Activated CD4-positive, alpha-beta T cell treated with anti-CD3 and anti-CD28 coated beads, Interleukin-2, amount 10 ng/mL, durations not matched to agents 7 days and 5 days (primary cell): ENCODE measurements at regions not wholly inside any gene's neighbourhood (a gene's known extent, or its start where the extent isn't known, plus 50 kb on each side); places are given as distances from the start of the nearest gene placed in this dataset.

ENCODE experiments used
- CTCF ChIA-PET: fragments of 350-600 bp; sonication (Branson Sonifier 250); formaldehyde crosslinking; loops from one replicate; lab custom pipeline; 2021; ENCODE audit warnings: antibody characterized with exemption; lab: Charles Lee
- POLR2A ChIA-PET: fragments of 350-600 bp; sonication (Branson Sonifier 250); formaldehyde crosslinking; loops from one replicate; lab custom pipeline; 2021; ENCODE audit warnings: antibody characterized with exemption; lab: Charles Lee
- DNase-seq: peaks from one replicate; pipeline ENCODE4 v3.0.0-alpha.2; 2020
- H3K27ac Mint-ChIP-seq: one replicate; pipeline ENCODE4 v1.8.0; 2021; ENCODE audit warnings: mild to moderate bottlenecking, moderate library complexity, mixed read lengths
- H3K27me3 Mint-ChIP-seq: one replicate; pipeline ENCODE4 v1.8.0; 2021; ENCODE audit warnings: mixed read lengths
- H3K36me3 Mint-ChIP-seq: one replicate; pipeline ENCODE4 v1.8.0; 2021; ENCODE audit warnings: low read depth, mixed read lengths
- H3K4me1 Mint-ChIP-seq: one replicate; pipeline ENCODE4 v1.8.0; 2021; ENCODE audit warnings: mixed read lengths
- H3K4me3 Mint-ChIP-seq: one replicate; pipeline ENCODE4 v1.8.0; 2021; ENCODE audit warnings: mild to moderate bottlenecking, moderate library complexity, mixed read lengths
- H3K9me3 Mint-ChIP-seq: one replicate; pipeline ENCODE4 v1.8.0; 2021; ENCODE audit warnings: mixed read lengths

DNA sequence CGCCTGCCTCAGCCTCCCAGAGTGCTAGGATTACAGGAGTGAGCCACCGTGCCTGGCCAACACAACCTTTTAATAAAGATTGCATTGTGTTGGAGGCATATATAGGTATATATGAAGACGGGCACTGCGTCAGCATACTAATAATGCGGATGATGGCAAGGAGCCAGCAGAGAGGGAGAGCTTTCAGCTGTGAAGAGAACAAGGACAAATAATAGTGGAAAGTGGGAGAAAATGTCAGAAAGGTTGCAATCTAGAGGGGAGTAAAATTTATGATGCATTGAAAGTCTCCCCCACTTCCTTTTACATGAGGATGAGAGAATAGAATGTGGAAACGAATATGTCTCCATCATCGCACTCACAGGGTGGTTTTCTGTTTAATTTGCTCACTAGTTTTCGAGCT lies 170.5 kb upstream of the TBL1XR1 start:
- Mint-ChIP-seq H3K36me3 (no peaks in the 10 kb centered on the region), H3K4me1 (no peaks in the 10 kb centered on the region), H3K4me3 (no peak overlapping the region), H3K9me3 (peaks cover 2% of the 10 kb centered on the region), H3K27ac (no peak overlapping the region), H3K27me3 (no peaks in the 10 kb centered on the region)
- CTCF ChIA-PET = interaction anchor here (0.6 to 1.2 kb wide), 2 partner anchors 12 to 20 kb away, joined by 3 read pairs; no protein-coding TSS in a partner anchor
- DNase-seq = no peak
- POLR2A ChIA-PET = no interaction called here

DNA sequence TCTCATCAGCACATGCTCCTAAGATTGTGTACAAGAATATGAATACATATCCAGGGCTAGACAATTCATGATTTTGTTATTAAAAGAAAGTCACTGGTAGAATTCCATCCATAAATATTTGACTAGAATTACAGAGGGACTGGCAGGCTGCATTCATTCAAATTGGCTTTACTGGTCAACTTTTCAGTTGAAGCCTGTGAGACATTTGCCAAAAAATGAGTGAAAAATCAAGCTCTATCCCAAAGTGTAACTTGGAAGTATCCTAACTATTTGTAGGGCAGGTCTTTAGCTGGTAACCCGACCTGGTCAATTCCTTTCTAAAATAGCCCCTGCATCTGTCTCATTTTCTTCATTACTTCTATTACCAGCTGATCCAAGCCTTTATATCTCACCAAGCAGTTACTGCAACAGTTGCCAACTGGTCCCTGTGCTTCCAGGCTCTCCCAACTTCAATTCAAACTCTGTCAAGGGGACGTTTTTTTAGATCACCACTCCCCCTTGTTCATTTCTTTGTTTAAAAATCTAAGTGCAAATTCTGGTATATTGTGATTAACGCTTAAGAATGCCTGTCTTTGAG lies 173.1 kb upstream of the TBL1XR1 start:
- ChIA-PET CTCF (no interaction called here), POLR2A (no interaction called here)
- no peaks in the 10 kb centered on the region for H3K27me3 Mint-ChIP-seq
- no peak overlapping the region for H3K4me3 Mint-ChIP-seq
- H3K27ac Mint-ChIP-seq = no peak overlapping the region
- H3K36me3 Mint-ChIP-seq = no peaks in the 10 kb centered on the region
- no peak for DNase-seq
- H3K4me1 Mint-ChIP-seq = no peaks in the 10 kb centered on the region
- peaks cover under 1% of the 10 kb centered on the region for H3K9me3 Mint-ChIP-seq

DNA sequence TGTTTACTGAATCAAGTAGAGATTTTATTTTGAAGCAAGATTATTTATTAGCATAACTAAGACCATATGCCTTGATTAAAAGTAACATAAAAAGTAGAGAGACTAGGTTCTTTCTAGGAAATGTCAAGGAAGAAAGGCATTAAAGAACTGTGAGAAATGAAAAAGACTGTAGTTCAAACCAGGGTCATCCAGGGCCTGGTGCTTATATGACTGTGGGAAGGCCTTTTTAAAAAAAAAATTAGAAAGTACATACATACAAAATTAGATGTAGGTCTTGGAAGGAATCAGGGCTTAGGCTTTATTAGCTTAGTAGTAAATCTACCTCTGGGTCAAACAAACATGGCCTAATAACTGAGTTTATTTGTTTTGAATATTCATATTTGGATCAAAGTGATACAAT lies 173.9 kb upstream of the TBL1XR1 start:
- H3K4me3 Mint-ChIP-seq = no peak overlapping the region
- H3K9me3 Mint-ChIP-seq = peaks cover 3% of the 10 kb centered on the region
- ChIA-PET POLR2A (no interaction called here), CTCF (interaction anchor here (0.6 kb wide), 1 partner anchor 232 kb away, joined by 3 read pairs; no protein-coding TSS in a partner anchor)
- DNase-seq = no peak
- no peaks in the 10 kb centered on the region for H3K27me3 Mint-ChIP-seq
- H3K36me3 Mint-ChIP-seq = peaks cover 3% of the 10 kb centered on the region
- H3K27ac Mint-ChIP-seq = no peak overlapping the region
- no peaks in the 10 kb centered on the region for H3K4me1 Mint-ChIP-seq

DNA sequence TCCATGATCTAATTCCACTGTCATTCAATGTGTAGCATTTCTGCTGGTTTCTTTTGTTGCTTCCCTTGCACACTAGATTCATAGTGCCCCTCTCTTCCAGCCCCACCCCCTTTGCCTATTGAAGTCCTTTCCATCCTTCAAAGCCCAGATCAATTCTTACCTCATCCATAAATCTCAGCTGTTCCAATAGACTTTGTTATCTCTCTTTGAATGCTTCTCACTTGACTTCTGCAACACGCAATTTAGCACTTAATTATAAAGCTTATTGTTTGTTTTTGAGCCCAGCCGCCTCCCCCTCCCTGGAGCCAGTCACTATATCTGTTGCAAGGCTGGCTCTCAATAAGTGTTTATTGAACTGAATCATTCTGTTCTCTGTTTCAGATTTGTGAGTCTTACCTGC lies 174.6 kb upstream of the TBL1XR1 start:
- Mint-ChIP-seq H3K27me3 (no peaks in the 10 kb centered on the region), H3K36me3 (peaks cover 3% of the 10 kb centered on the region), H3K4me3 (no peak overlapping the region), H3K9me3 (peaks cover 3% of the 10 kb centered on the region), H3K27ac (no peak overlapping the region), H3K4me1 (no peaks in the 10 kb centered on the region)
- DNase-seq = no peak
- CTCF ChIA-PET = interaction anchor here (0.6 kb wide), 1 partner anchor 232 kb away, joined by 3 read pairs; no protein-coding TSS in a partner anchor
- POLR2A ChIA-PET = no interaction called here

DNA sequence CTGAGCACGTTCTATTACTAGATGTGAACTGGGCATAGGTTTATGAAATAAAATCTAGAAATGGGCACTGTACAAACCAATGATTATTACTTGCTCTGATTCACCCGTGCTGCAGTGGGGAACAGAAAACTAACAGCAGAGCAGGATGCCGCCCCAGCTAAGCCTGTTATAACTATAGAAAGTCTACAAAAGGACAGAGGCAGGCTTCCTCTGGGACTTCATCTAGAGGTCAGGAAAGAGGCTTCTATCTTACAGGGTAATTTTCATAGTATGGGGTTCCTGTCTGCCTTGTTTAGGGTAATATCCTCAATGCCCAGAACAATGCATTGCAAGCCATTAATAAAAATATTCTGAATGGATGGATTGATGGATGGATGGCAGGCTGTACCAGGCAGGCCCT lies 177.0 kb upstream of the TBL1XR1 start:
- Mint-ChIP-seq H3K4me1 (no peaks in the 10 kb centered on the region), H3K9me3 (peaks cover 3% of the 10 kb centered on the region), H3K27ac (no peak overlapping the region), H3K4me3 (no peak overlapping the region), H3K36me3 (peaks cover 3% of the 10 kb centered on the region), H3K27me3 (no peaks in the 10 kb centered on the region)
- ChIA-PET CTCF (interaction anchor here (1.1 kb wide), 1 partner anchor 28 kb away, joined by 3 read pairs; no protein-coding TSS in a partner anchor), POLR2A (no interaction called here)
- no peak for DNase-seq

DNA sequence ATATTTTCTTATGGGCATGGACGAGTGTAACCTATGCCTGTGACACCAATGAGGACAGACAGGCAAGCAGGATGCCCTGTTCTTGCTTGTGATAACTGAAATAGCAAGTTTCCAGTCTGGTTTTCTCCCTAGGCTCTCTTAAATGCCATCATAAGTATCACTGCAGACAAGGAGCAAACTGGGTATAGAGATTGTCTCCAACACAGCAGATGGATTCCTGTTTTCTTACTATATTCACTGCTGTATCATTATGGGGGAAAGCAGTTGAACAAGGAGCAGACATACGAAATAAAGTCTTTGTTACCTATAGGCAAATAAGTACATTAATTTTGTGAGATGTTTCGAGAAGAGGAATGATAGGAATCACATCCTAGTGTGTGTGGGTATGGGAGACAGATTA lies 178.0 kb upstream of the TBL1XR1 start:
- CTCF ChIA-PET = interaction anchor here (0.6 to 1.1 kb wide), 3 partner anchors 29 to 567 kb away, joined by 3 to 5 read pairs (median 3); no protein-coding TSS in a partner anchor
- Mint-ChIP-seq H3K4me1 (no peaks in the 10 kb centered on the region), H3K27me3 (no peaks in the 10 kb centered on the region), H3K36me3 (peaks cover 5% of the 10 kb centered on the region), H3K27ac (no peak overlapping the region), H3K4me3 (no peak overlapping the region), H3K9me3 (peaks cover 5% of the 10 kb centered on the region)
- POLR2A ChIA-PET = no interaction called here
- DNase-seq = no peak

DNA sequence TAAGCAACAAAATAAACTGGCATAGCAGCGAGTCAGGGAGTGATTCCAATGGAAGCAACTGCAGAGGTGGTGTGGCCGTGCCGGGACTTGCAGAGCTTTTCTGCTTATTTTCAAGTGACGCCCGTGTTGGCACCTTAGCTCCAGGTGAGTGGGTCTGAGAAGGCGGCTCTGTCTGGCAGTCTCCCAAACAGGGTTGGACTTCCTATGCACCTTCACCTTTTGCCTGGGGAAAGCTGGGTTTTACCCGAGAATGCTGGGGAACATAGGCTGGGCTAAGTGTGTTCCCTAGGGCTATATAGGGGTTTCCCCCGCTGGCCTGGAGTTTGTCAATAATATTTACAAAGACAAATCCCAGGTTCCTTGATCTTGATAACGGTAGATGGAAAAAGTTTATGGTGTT lies 179.9 kb upstream of the TBL1XR1 start:
- Mint-ChIP-seq H3K27me3 (no peaks in the 10 kb centered on the region), H3K9me3 (peaks cover 8% of the 10 kb centered on the region), H3K27ac (no peak overlapping the region), H3K36me3 (peaks cover 6% of the 10 kb centered on the region), H3K4me3 (no peak overlapping the region), H3K4me1 (no peaks in the 10 kb centered on the region)
- CTCF ChIA-PET = interaction anchor here (0.6 kb wide), 1 partner anchor 172 kb away, joined by 4 read pairs; no protein-coding TSS in a partner anchor
- no peak for DNase-seq
- POLR2A ChIA-PET = no interaction called here

DNA sequence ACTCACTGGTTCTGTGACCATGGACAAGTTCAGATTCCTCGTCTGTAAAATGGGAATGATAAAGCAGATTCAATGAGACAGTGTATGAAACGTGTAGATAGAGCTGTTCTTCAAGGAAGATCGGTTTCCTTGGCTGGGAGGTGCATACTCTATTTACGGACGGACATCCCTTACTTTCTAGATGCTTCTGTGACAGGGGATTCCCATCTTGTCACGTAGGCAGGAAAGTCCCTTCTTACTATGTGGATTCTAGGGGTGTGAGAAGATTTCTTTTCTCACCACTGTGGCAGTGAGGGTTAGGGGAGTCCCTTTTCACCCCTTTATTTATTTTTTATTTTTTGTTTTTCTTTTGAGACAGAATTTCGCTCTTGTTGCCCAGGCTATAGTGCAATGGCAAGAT lies 180.9 kb upstream of the TBL1XR1 start:
- no peak overlapping the region for H3K27ac Mint-ChIP-seq
- peaks cover 7% of the 10 kb centered on the region for H3K36me3 Mint-ChIP-seq
- H3K4me1 Mint-ChIP-seq = no peaks in the 10 kb centered on the region
- H3K4me3 Mint-ChIP-seq = no peak overlapping the region
- no peak for DNase-seq
- no peaks in the 10 kb centered on the region for H3K27me3 Mint-ChIP-seq
- peaks cover 8% of the 10 kb centered on the region for H3K9me3 Mint-ChIP-seq
- ChIA-PET POLR2A (no interaction called here), CTCF (no interaction called here)

DNA sequence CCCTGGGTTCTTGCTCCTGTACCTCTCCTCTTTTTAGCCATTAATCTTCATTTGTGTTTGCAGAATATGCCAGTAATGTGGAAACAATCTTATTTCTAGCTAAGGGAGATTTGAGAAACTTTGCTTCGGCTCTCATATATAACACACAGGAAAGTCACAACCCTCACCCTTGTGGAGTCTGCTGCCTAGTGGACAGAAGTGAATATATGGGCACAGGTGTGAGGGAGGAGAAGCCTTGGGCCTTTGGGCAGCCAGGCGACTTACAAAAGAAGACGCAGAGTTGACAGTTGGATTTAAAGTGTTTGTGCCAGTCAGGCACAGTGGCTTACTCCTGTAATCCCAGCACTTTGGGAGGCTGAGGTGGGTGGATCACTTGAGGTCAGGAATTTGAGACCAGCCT lies 181.8 kb upstream of the TBL1XR1 start:
- ChIA-PET CTCF (interaction anchor here (0.7 kb wide), 1 partner anchor 19 kb away, joined by 4 read pairs; no protein-coding TSS in a partner anchor), POLR2A (no interaction called here)
- Mint-ChIP-seq H3K27me3 (no peaks in the 10 kb centered on the region), H3K4me1 (no peaks in the 10 kb centered on the region), H3K4me3 (no peak overlapping the region), H3K36me3 (peaks cover 7% of the 10 kb centered on the region), H3K27ac (no peak overlapping the region), H3K9me3 (peaks cover 8% of the 10 kb centered on the region)
- DNase-seq = no peak

DNA sequence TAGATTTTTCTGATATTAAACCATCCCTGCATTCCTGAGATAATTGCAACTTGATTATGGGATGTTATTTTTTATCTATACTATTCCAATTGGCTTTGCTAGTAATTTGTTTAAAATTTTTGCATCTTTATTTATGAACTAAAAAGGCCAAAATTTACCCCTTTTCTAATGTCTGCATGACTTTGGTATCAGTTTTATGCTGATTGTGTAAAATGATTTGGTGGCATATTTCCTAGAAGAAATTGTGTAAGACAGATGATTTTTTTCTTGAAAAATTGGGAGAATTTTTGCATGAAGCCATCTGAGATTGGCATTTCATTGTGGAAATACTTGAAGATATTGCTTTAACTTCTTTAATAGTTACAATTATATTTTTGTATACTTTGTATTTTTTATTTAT lies 183.8 kb upstream of the TBL1XR1 start:
- no peak for DNase-seq
- H3K27ac Mint-ChIP-seq = no peak overlapping the region
- no peak overlapping the region for H3K4me3 Mint-ChIP-seq
- H3K9me3 Mint-ChIP-seq = peaks cover 7% of the 10 kb centered on the region
- no peaks in the 10 kb centered on the region for H3K4me1 Mint-ChIP-seq
- POLR2A ChIA-PET = no interaction called here
- no peaks in the 10 kb centered on the region for H3K27me3 Mint-ChIP-seq
- CTCF ChIA-PET = no interaction called here
- H3K36me3 Mint-ChIP-seq = peaks cover 5% of the 10 kb centered on the region

DNA sequence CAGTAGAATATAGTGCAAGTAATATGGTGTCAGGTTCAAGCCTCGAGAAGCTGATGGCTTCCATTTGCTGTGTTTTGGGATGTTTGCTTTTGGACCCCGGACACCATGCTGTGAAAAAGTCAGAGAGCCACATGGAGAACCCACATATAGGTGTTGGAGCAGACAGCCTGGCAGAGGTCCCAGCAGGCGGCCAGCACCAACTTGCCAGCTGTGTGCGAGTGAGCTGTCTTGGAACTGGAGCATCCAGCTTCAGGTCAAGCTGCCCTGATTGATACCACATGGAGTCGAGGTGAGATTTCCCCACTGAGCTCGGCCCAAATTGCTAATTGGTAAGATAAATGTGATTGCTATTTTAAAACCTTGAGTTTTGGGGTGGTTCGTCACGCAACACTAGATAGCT lies 185.7 kb upstream of the TBL1XR1 start:
- peaks cover 5% of the 10 kb centered on the region for H3K36me3 Mint-ChIP-seq
- no peaks in the 10 kb centered on the region for H3K4me1 Mint-ChIP-seq
- no peaks in the 10 kb centered on the region for H3K27me3 Mint-ChIP-seq
- peaks cover 9% of the 10 kb centered on the region for H3K9me3 Mint-ChIP-seq
- H3K27ac Mint-ChIP-seq = no peak overlapping the region
- no peak overlapping the region for H3K4me3 Mint-ChIP-seq
- POLR2A ChIA-PET = no interaction called here
- CTCF ChIA-PET = no interaction called here
- no peak for DNase-seq

DNA sequence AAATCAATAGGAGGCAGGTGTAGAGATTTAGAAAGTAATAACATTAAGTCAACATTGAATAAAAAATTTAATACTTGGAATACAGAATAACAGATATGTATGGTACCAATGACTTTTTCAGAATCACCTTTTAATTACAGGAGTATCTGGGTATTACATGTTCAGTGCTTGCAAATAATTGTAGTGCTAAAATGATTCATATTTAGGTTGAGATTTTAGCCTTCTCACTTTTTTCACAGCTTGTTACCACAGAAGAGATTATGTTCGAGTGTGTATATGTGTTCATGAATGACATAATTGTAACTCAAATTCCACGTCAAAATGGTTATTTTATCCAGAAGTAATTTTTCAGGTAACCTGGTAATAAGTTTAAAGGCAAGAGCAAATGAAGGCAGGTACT lies 187.9 kb upstream of the TBL1XR1 start:
- DNase-seq = no peak
- POLR2A ChIA-PET = no interaction called here
- CTCF ChIA-PET = no interaction called here
- Mint-ChIP-seq H3K4me1 (no peaks in the 10 kb centered on the region), H3K36me3 (peaks cover 4% of the 10 kb centered on the region), H3K9me3 (peaks cover 14% of the 10 kb centered on the region), H3K4me3 (no peak overlapping the region), H3K27ac (no peak overlapping the region), H3K27me3 (no peaks in the 10 kb centered on the region)

DNA sequence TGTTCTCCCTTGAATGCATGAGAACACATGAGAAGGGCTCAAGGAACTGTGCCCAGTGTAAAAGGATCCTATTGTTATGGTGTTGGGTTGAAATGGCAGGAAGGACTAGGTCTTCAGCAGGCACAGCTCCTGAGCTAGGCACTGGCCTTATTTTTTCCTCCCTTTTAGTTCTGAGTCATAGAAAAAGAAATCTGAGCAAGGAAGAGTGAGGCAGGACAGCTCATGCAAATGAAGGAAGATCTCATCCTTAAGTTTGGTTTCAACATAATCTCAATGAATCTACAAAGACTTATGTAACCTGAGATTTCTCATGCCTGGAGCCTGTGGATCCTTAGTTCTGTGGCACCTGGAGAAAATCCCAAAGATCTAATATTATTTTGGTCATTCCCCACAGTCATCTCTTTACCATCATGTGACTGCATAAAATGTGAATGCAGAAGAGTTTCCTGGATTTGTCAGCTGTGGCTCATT lies 188.6 kb upstream of the TBL1XR1 start:
- peaks cover 2% of the 10 kb centered on the region for H3K36me3 Mint-ChIP-seq
- no peak overlapping the region for H3K4me3 Mint-ChIP-seq
- no peak overlapping the region for H3K27ac Mint-ChIP-seq
- CTCF ChIA-PET = no interaction called here
- H3K4me1 Mint-ChIP-seq = no peaks in the 10 kb centered on the region
- no peaks in the 10 kb centered on the region for H3K27me3 Mint-ChIP-seq
- POLR2A ChIA-PET = no interaction called here
- peaks cover 9% of the 10 kb centered on the region for H3K9me3 Mint-ChIP-seq
- DNase-seq = no peak

DNA sequence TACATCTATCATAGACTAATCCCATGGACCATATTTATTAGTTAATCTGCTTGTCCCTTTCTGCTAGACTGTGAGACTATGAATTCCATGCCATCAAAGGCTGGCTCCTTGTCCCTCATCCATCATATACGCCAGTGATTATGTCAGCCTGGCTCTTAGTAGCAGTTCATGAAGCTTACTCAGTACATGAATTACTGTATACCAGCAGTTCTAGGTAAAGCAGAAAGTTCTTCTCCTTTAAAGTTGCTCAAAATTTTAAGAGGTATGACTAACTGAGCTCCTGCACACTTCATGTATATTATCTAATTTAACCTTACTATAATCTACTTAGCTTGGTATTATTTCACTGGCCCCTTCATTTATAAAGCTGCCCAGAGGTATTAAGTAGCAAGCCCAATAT lies 190.9 kb upstream of the TBL1XR1 start:
- ChIA-PET CTCF (interaction anchor here (1.0 kb wide), 1 partner anchor 20 kb away, joined by 3 read pairs; no protein-coding TSS in a partner anchor), POLR2A (no interaction called here)
- no peak overlapping the region for H3K4me3 Mint-ChIP-seq
- no peak overlapping the region for H3K27ac Mint-ChIP-seq
- no peaks in the 10 kb centered on the region for H3K4me1 Mint-ChIP-seq
- peaks cover 9% of the 10 kb centered on the region for H3K9me3 Mint-ChIP-seq
- no peak for DNase-seq
- H3K36me3 Mint-ChIP-seq = no peaks in the 10 kb centered on the region
- H3K27me3 Mint-ChIP-seq = no peaks in the 10 kb centered on the region
